GM13976 (cell line): ENCODE measurements at regions not wholly inside any gene's neighbourhood (a gene's known extent, or its start where the extent isn't known, plus 50 kb on each side); places are given as distances from the start of the nearest gene placed in this dataset.

Source experiments
- DNase-seq: peaks from one replicate; pipeline ENCODE4 v3.0.0; 2012; ENCODE audit warnings: low spot score
- CTCF ChIP-seq: IDR thresholded peaks from 2 replicates; pipeline ENCODE4 v1.5.1; 2012; ENCODE audit warnings: borderline replicate concordance, mild to moderate bottlenecking; ENCODE audit not compliant: insufficient read depth; ENCODE audit errors: extremely low read depth, missing control alignments, control extremely low read depth
- in situ Hi-C: fragments of 300-500 bp; cut with MboI; formaldehyde crosslinking; loops from one replicate; pipeline ENCODE4 v1.12.0; 2022; ENCODE audit warnings: low sequenced_read_pairs, mixed read lengths, inconsistent platforms; ENCODE audit not compliant: unreplicated experiment

- no peak for TF ChIP-seq CTCF
- in situ Hi-C loops, result no loop called here
- no peak for DNase-seq
Measured at GRCh38 chr2:21571686-21572085, 447.9 kb downstream of the TDRD15 start.

GRCh38 chr2:21580391-21580790 lies 456.6 kb downstream of the TDRD15 start:
- no peak for DNase-seq
- TF ChIP-seq CTCF, result no peak
- in situ Hi-C loops, result no loop called here

- no peak for DNase-seq
- in situ Hi-C loops, result no loop called here
- no peak for TF ChIP-seq CTCF
Measured at GRCh38 chr2:21585881-21586280, 462.1 kb downstream of the TDRD15 start.

GRCh38 chr2:21590026-21590690 lies 466.4 kb downstream of the TDRD15 start:
- DNase-seq, result no peak
- no peak for TF ChIP-seq CTCF
- in situ Hi-C loops, result no loop called here

GRCh38 chr2:21591926-21592325 lies 468.2 kb downstream of the TDRD15 start:
- in situ Hi-C loops, result no loop called here
- no peak for TF ChIP-seq CTCF

GRCh38 chr2:21599417-21599816 lies 475.6 kb downstream of the TDRD15 start:
- in situ Hi-C loops, result no loop called here
- DNase-seq, result no peak
- TF ChIP-seq CTCF, result no peak

More at GRCh38 chr2:21591926-21592325, 468.2 kb downstream of the TDRD15 start:
- DNase-seq, result no peak

GRCh38 chr2:21602789-21603188 lies 479.0 kb downstream of the TDRD15 start:
- in situ Hi-C loops, result no loop called here
- DNase-seq, result no peak
- TF ChIP-seq CTCF, result no peak
